ENCODE measurements at regions not wholly inside any gene's neighbourhood (a gene's known extent, or its start where the extent isn't known, plus 50 kb on each side); places are given as distances from the start of the nearest gene placed in this dataset.

DNA sequence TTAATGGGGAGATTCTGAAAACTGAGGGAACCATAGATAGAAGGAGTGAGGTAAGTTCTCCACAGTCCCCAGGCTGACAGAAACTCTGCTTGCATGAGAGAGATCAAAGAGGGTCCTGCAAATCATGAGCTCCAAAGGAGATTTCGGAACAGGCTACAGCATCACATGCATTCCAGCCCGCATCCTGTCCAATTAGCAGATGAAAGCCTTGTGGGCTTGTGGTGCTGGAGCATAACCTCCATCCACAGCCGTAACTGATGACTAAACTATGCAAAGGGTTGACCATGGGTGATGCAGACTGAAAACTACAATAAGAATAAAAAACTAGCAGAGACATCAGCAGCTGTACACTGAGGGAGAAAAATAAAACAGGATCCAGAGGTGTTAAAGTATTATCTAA, 654.5 kb downstream of the TLL1 start:
- no peak for TF ChIP-seq RAD21 (IDR thresholded peaks at IDR 0.05; ENCODE audit: low read depth)
- TF ChIP-seq TAF1 (IDR thresholded peaks at IDR 0.05; ENCODE audit: low read depth) = no peak
- TF ChIP-seq EP300 (IDR thresholded peaks at IDR 0.05; ENCODE audit: borderline replicate concordance) = no peak
- no peak for TF ChIP-seq YY1 (IDR thresholded peaks at IDR 0.05; ENCODE audit: low read depth)
- TF ChIP-seq, protein P1, sequence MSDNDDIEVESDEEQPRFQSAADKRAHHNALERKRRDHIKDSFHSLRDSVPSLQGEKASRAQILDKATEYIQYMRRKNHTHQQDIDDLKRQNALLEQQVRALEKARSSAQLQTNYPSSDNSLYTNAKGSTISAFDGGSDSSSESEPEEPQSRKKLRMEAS (IDR thresholded peaks at IDR 0.05) = no peak

All from Ishikawa (cell line).